HEK293 (cell line): ENCODE measurements at regions not wholly inside any gene's neighbourhood (a gene's known extent, or its start where the extent isn't known, plus 50 kb on each side); places are given as distances from the start of the nearest gene placed in this dataset.

ENCODE experiments used
- CTCF ChIA-PET: fragments of 350-600 bp; formaldehyde crosslinking; extraction: SDS; loops from one replicate; lab custom pipeline; 2021; ENCODE audit warnings: antibody characterized with exemption; lab: Yijun Ruan, JAX
- POLR2A ChIA-PET: fragments of 300-600 bp; formaldehyde crosslinking; extraction: SDS; loops from one replicate; lab custom pipeline; 2020; ENCODE audit warnings: antibody characterized with exemption, inconsistent platforms; lab: Yijun Ruan, JAX
- H3K27ac ChIP-seq: fragments of 200-500 bp; sonication (Bioruptor generic); 2 replicates; pipeline ENCODE4 v1.5.1; 2014; ENCODE audit warnings: low read depth, low read length, control low read depth, inconsistent platforms; ENCODE audit errors: extremely low read depth
- H3K36me3 ChIP-seq, 2 experiments: fragments of 200-500 bp in 1 of 2; sonication (Bioruptor generic) in 1 of 2; 1 replicate in 1 of 2; 2 replicates in 1 of 2; pipeline ENCODE4 v1.5.1; 2014 to 2017; ENCODE audit warnings: inconsistent platforms in 2 of 2, low read length in 2 of 2; ENCODE audit not compliant: control insufficient read depth in 2 of 2, insufficient read depth in 1 of 2
- H3K4me1 ChIP-seq: fragments of 200-500 bp; sonication (Bioruptor generic); 2 replicates; pipeline ENCODE4 v1.5.1; 2014; ENCODE audit warnings: mild to moderate bottlenecking, low read length, inconsistent platforms; ENCODE audit not compliant: control insufficient read depth, insufficient read depth
- H3K4me3 ChIP-seq: 2 replicates; pipeline ENCODE4 v1.5.1; 2011; ENCODE audit warnings: low read depth, mild to moderate bottlenecking, control low read depth, low read length, moderate library complexity
- H3K9me3 ChIP-seq: fragments of 200-500 bp; sonication (Bioruptor generic); 2 replicates; pipeline ENCODE4 v1.5.1; 2014; ENCODE audit warnings: low read depth, low read length, inconsistent platforms; ENCODE audit not compliant: control insufficient read depth, insufficient read depth
- KLF17 ChIP-seq: fragments of 450-650 bp; formaldehyde crosslinking; IDR thresholded peaks from 2 replicates; pipeline ENCODE4 v1.5.1; 2016; ENCODE audit warnings: missing biosample characterization, missing genetic modification characterization
- MEIS1 ChIP-seq: sonication (generic); formaldehyde crosslinking; IDR thresholded peaks from 2 replicates; pipeline ENCODE4 v1.8.1; 2022; ENCODE audit warnings: missing genetic modification reagents, mild to moderate bottlenecking, borderline replicate concordance
- PATZ1 ChIP-seq: fragments of 450-650 bp; formaldehyde crosslinking; IDR thresholded peaks from 2 replicates; pipeline ENCODE4 v1.5.1; 2016; ENCODE audit warnings: missing biosample characterization, missing genetic modification characterization
- REPIN1 ChIP-seq: fragments of 450-650 bp; formaldehyde crosslinking; IDR thresholded peaks from 2 replicates; pipeline ENCODE4 v1.5.1; 2017; ENCODE audit warnings: missing biosample characterization, missing genetic modification characterization, low read depth
- SP3 ChIP-seq: fragments of 450-650 bp; formaldehyde crosslinking; IDR thresholded peaks from 2 replicates; pipeline ENCODE4 v1.5.1; 2016; ENCODE audit warnings: missing biosample characterization, missing genetic modification characterization
- TRIM28 ChIP-seq: IDR thresholded peaks from 2 replicates; pipeline ENCODE4 v1.6.1; 2011; ENCODE audit warnings: low read length, control low read depth, borderline replicate concordance
- WT1 ChIP-seq: fragments of 450-650 bp; formaldehyde crosslinking; IDR thresholded peaks from 2 replicates; pipeline ENCODE4 v1.5.1; 2016; ENCODE audit warnings: missing biosample characterization, missing genetic modification characterization
- ZEB2 ChIP-seq: fragments of 450-650 bp; formaldehyde crosslinking; IDR thresholded peaks from 2 replicates; pipeline ENCODE4 v1.5.1; 2016; ENCODE audit warnings: missing biosample characterization, missing genetic modification characterization
- ZFP3 ChIP-seq: fragments of 450-650 bp; formaldehyde crosslinking; IDR thresholded peaks from 2 replicates; pipeline ENCODE4 v1.5.1; 2016; ENCODE audit warnings: low read depth, missing biosample characterization, missing genetic modification characterization
- ZNF239 ChIP-seq: fragments of 450-650 bp; formaldehyde crosslinking; IDR thresholded peaks from 2 replicates; pipeline ENCODE4 v1.5.1; 2016; ENCODE audit warnings: missing biosample characterization, missing genetic modification characterization
- ZNF311 ChIP-seq: fragments of 450-650 bp; formaldehyde crosslinking; IDR thresholded peaks from 2 replicates; pipeline ENCODE4 v1.5.1; 2017; ENCODE audit warnings: missing biosample characterization, missing genetic modification characterization, borderline replicate concordance
- ZNF335 ChIP-seq: fragments of 450-650 bp; formaldehyde crosslinking; conservative IDR thresholded peaks from 2 replicates; pipeline ENCODE4 v1.5.1; 2016; ENCODE audit warnings: missing biosample characterization, missing genetic modification characterization
- ZNF350 ChIP-seq: fragments of 450-650 bp; formaldehyde crosslinking; IDR thresholded peaks from 2 replicates; pipeline ENCODE4 v1.5.0; 2017; ENCODE audit warnings: missing biosample characterization, mild to moderate bottlenecking, missing genetic modification characterization
- ZNF488 ChIP-seq: fragments of 450-650 bp; formaldehyde crosslinking; IDR thresholded peaks from 2 replicates; pipeline ENCODE4 v1.5.1; 2016; ENCODE audit warnings: missing biosample characterization, missing genetic modification characterization
- ZNF521 ChIP-seq: fragments of 450-650 bp; formaldehyde crosslinking; IDR thresholded peaks from 2 replicates; pipeline ENCODE4 v1.5.1; 2017; ENCODE audit warnings: missing biosample characterization, mild to moderate bottlenecking, missing genetic modification characterization
- ZNF629 ChIP-seq: fragments of 450-650 bp; formaldehyde crosslinking; IDR thresholded peaks from 2 replicates; pipeline ENCODE4 v1.5.1; 2017; ENCODE audit warnings: missing biosample characterization, missing genetic modification characterization
- ZNF658 ChIP-seq: fragments of 450-650 bp; formaldehyde crosslinking; IDR thresholded peaks from 2 replicates; pipeline ENCODE4; 2016; ENCODE audit warnings: missing biosample characterization, missing genetic modification characterization
- TF ChIP-seq, protein P1 (sequence below): fragments of 450-650 bp; formaldehyde crosslinking; IDR thresholded peaks from 2 replicates; pipeline ENCODE4 v1.5.1; 2017; ENCODE audit warnings: missing biosample characterization, missing genetic modification characterization
- TF ChIP-seq, protein P2 (sequence below): sonication (generic); formaldehyde crosslinking; IDR thresholded peaks from 2 replicates; pipeline ENCODE4 v1.8.1; 2022; ENCODE audit warnings: mild to moderate bottlenecking, moderate library complexity, missing genetic modification reagents
- TF ChIP-seq, protein P3 (sequence below): fragments of 450-650 bp; formaldehyde crosslinking; IDR thresholded peaks from 2 replicates; pipeline ENCODE4 v1.5.1; 2016; ENCODE audit warnings: missing biosample characterization, missing genetic modification characterization

GRCh38 chr19:31718898-31719297, 369.7 kb upstream of the TSHZ3 start:
- peaks cover 4% of the 10 kb centered on the region for H3K9me3 ChIP-seq
- H3K4me1 ChIP-seq, result no peaks in the 10 kb centered on the region; the same call in 1 of the 2 replicates
- POLR2A ChIA-PET, result no interaction called here
- no peak for TF ChIP-seq ZEB2 (tag by site-specific recombination)
- TF ChIP-seq ZNF311 (tag by site-specific recombination), result no peak
- no peak for TF ChIP-seq ZFP3 (tag by site-specific recombination)
- TF ChIP-seq ZNF239, result no peak
- TF ChIP-seq ZNF350 (tag by site-specific recombination), result no peak
- no peak for TF ChIP-seq KLF17 (tag by site-specific recombination)
- TF ChIP-seq ZNF658, result no peak
- TF ChIP-seq ZNF629 (tag by site-specific recombination), result no peak
- no peak for TF ChIP-seq PATZ1 (tag by site-specific recombination)
- TF ChIP-seq, protein P1, sequence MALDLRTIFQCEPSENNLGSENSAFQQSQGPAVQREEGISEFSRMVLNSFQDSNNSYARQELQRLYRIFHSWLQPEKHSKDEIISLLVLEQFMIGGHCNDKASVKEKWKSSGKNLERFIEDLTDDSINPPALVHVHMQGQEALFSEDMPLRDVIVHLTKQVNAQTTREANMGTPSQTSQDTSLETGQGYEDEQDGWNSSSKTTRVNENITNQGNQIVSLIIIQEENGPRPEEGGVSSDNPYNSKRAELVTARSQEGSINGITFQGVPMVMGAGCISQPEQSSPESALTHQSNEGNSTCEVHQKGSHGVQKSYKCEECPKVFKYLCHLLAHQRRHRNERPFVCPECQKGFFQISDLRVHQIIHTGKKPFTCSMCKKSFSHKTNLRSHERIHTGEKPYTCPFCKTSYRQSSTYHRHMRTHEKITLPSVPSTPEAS, result no peak
- no peak for TF ChIP-seq REPIN1 (tag by site-specific recombination)
- no peak for TF ChIP-seq ZNF488 (tag by site-specific recombination)
- TF ChIP-seq TRIM28, result no peak
- no peak for TF ChIP-seq SP3 (tag by site-specific recombination)
- TF ChIP-seq, protein P2, sequence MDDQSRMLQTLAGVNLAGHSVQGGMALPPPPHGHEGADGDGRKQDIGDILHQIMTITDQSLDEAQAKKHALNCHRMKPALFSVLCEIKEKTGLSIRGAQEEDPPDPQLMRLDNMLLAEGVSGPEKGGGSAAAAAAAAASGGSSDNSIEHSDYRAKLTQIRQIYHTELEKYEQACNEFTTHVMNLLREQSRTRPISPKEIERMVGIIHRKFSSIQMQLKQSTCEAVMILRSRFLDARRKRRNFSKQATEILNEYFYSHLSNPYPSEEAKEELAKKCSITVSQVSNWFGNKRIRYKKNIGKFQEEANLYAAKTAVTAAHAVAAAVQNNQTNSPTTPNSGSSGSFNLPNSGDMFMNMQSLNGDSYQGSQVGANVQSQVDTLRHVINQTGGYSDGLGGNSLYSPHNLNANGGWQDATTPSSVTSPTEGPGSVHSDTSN (CRISPR knock-in tag), result no peak
- no peak for TF ChIP-seq ZNF335 (tag by site-specific recombination)
- TF ChIP-seq ZNF521, result no peak
- TF ChIP-seq WT1, result no peak
- TF ChIP-seq MEIS1 (CRISPR knock-in tag), result no peak
- TF ChIP-seq, protein P3, sequence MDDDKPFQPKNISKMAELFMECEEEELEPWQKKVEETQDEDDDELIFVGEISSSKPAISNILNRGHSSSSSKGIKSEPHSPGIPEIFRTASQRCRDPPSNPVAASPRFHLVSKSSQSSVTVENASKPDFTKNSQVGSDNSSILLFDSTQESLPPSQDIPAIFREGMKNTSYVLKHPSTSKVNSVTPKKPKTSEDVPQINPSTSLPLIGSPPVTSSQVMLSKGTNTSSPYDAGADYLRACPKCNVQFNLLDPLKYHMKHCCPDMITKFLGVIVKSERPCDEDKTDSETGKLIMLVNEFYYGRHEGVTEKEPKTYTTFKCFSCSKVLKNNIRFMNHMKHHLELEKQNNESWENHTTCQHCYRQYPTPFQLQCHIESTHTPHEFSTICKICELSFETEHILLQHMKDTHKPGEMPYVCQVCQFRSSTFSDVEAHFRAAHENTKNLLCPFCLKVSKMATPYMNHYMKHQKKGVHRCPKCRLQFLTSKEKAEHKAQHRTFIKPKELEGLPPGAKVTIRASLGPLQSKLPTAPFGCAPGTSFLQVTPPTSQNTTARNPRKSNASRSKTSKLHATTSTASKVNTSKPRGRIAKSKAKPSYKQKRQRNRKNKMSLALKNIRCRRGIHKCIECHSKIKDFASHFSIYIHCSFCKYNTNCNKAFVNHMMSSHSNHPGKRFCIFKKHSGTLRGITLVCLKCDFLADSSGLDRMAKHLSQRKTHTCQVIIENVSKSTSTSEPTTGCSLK (tag by site-specific recombination), result no peak
- TF ChIP-seq, all 188 proteins: peak for 0
- CTCF ChIA-PET, result no interaction called here
- Histone ChIP-seq H3K4me3 (no peak overlapping the region), H3K36me3 (no peaks in the 10 kb centered on the region), H3K27ac (no peak overlapping the region)
